ENCODE measurements at regions not wholly inside any gene's neighbourhood (a gene's known extent, or its start where the extent isn't known, plus 50 kb on each side); places are given as distances from the start of the nearest gene placed in this dataset.
"Not testable (repeated sequence)": the region's sequence is repeated elsewhere in the genome, so short reads cannot be mapped to it uniquely, and the experiment has no call there.

GRCh38 chr7:67610897-67611296 lies 614.3 kb downstream of the TYW1 start:
- Mint-ChIP-seq H3K36me3 (ENCODE audit: insufficient read depth in 2 of 2) (peaks cover 0 to 1% of the 10 kb centered on the region in 2 donors), H3K9me3 (peaks cover 3 to 11% of the 10 kb centered on the region in 2 donors), H3K27ac (no peak overlapping the region), H3K4me3 (no peak overlapping the region), H3K4me1 (ENCODE audit: low read depth) (no peaks in the 10 kb centered on the region), H3K27me3 (ENCODE audit: low read depth) (no peaks in the 10 kb centered on the region)
- DNase-seq: no peak
- no peak for ATAC-seq (replicated peaks in 1 of 2)

GRCh38 chr7:67614843-67615242 lies 618.2 kb downstream of the TYW1 start:
- Mint-ChIP-seq H3K27me3 (ENCODE audit: low read depth) (peaks cover 2% of the 10 kb centered on the region), H3K4me1 (ENCODE audit: low read depth) (no peaks in the 10 kb centered on the region), H3K27ac (no peak overlapping the region), H3K9me3 (peaks cover 3 to 9% of the 10 kb centered on the region in 2 donors), H3K4me3 (no peak overlapping the region), H3K36me3 (ENCODE audit: insufficient read depth in 2 of 2) (peaks cover 0 to 1% of the 10 kb centered on the region in 2 donors)
- no peak for ATAC-seq (replicated peaks in 1 of 2)
- DNase-seq: no peak

GRCh38 chr7:67616517-67616916 lies 619.9 kb downstream of the TYW1 start:
- H3K4me3 Mint-ChIP-seq: no peak overlapping the region

GRCh38 chr7:67618556-67619162 lies 622.0 kb downstream of the TYW1 start:
- H3K36me3 Mint-ChIP-seq (ENCODE audit: insufficient read depth in 2 of 2): no peaks in the 10 kb centered on the region
- H3K4me3 Mint-ChIP-seq: no peak overlapping the region
- ATAC-seq (replicated peaks in 1 of 2): no peak

More at GRCh38 chr7:67616517-67616916, 619.9 kb downstream of the TYW1 start:
- no peak for ATAC-seq (replicated peaks in 1 of 2)
- Mint-ChIP-seq H3K27me3 (ENCODE audit: low read depth) (peaks cover 7% of the 10 kb centered on the region), H3K9me3 (peaks cover 3 to 9% of the 10 kb centered on the region in 2 donors), H3K4me1 (ENCODE audit: low read depth) (no peaks in the 10 kb centered on the region), H3K36me3 (ENCODE audit: insufficient read depth in 2 of 2) (peaks cover 0 to 1% of the 10 kb centered on the region in 2 donors), H3K27ac (no peak overlapping the region)
- DNase-seq: no peak

GRCh38 chr7:67619175-67619574 lies 622.5 kb downstream of the TYW1 start:
- Mint-ChIP-seq H3K4me3 (no peak overlapping the region), H3K4me1 (ENCODE audit: low read depth) (no peaks in the 10 kb centered on the region), H3K36me3 (ENCODE audit: insufficient read depth in 2 of 2) (no peaks in the 10 kb centered on the region), H3K27ac (no peak overlapping the region), H3K27me3 (ENCODE audit: low read depth) (peaks cover 7% of the 10 kb centered on the region), H3K9me3 (no peaks in the 10 kb centered on the region)
- ATAC-seq (replicated peaks in 1 of 2): no peak
- DNase-seq: no peak

More at GRCh38 chr7:67618556-67619162, 622.0 kb downstream of the TYW1 start:
- H3K4me1 Mint-ChIP-seq (ENCODE audit: low read depth): no peaks in the 10 kb centered on the region
- H3K27ac Mint-ChIP-seq: no peak overlapping the region
- DNase-seq: no peak
- peaks cover 7% of the 10 kb centered on the region for H3K27me3 Mint-ChIP-seq (ENCODE audit: low read depth)
- peaks cover 0 to 2% of the 10 kb centered on the region in 2 donors for H3K9me3 Mint-ChIP-seq

GRCh38 chr7:67620216-67620933 lies 623.7 kb downstream of the TYW1 start:
- Mint-ChIP-seq H3K9me3 (no peaks in the 10 kb centered on the region), H3K4me1 (ENCODE audit: low read depth) (peaks cover 3% of the 10 kb centered on the region), H3K27ac (no peak overlapping the region), H3K27me3 (ENCODE audit: low read depth) (peaks cover 7% of the 10 kb centered on the region), H3K4me3 (no peak overlapping the region), H3K36me3 (ENCODE audit: insufficient read depth in 2 of 2) (no peaks in the 10 kb centered on the region)
- DNase-seq (no peak), ATAC-seq (replicated peaks in 1 of 2) (no peak)

- Mint-ChIP-seq H3K9me3 (no peaks in the 10 kb centered on the region), H3K27me3 (ENCODE audit: low read depth) (peaks cover 7% of the 10 kb centered on the region), H3K27ac (no peak overlapping the region), H3K4me3 (no peak overlapping the region), H3K4me1 (ENCODE audit: low read depth) (peaks cover 7% of the 10 kb centered on the region), H3K36me3 (ENCODE audit: insufficient read depth in 2 of 2) (no peaks in the 10 kb centered on the region)
- DNase-seq (no peak), ATAC-seq (replicated peaks in 1 of 2) (no peak)
Observed at GRCh38 chr7:67621704-67622103, 625.1 kb downstream of the TYW1 start.

GRCh38 chr7:67625257-67625737 lies 628.7 kb downstream of the TYW1 start:
- Mint-ChIP-seq H3K4me3 (no peak overlapping the region), H3K27ac (no peak overlapping the region), H3K27me3 (ENCODE audit: low read depth) (no peaks in the 10 kb centered on the region), H3K36me3 (ENCODE audit: insufficient read depth in 2 of 2) (no peaks in the 10 kb centered on the region), H3K4me1 (ENCODE audit: low read depth) (peaks cover 7% of the 10 kb centered on the region), H3K9me3 (no peaks in the 10 kb centered on the region)
- ATAC-seq (replicated peaks in 1 of 2) (no peak), DNase-seq (peak; percentile 27 to 31)

GRCh38 chr7:67631476-67631875 lies 634.8 kb downstream of the TYW1 start:
- Mint-ChIP-seq H3K9me3 (peaks cover 3 to 5% of the 10 kb centered on the region in 2 donors), H3K36me3 (ENCODE audit: insufficient read depth in 2 of 2) (peaks cover 0 to 1% of the 10 kb centered on the region in 2 donors), H3K4me1 (ENCODE audit: low read depth) (no peaks in the 10 kb centered on the region), H3K4me3 (no peak overlapping the region), H3K27ac (no peak overlapping the region), H3K27me3 (ENCODE audit: low read depth) (no peaks in the 10 kb centered on the region)
- DNase-seq: no peak
- ATAC-seq (replicated peaks in 1 of 2): no peak

GRCh38 chr7:67635271-67635670 lies 638.6 kb downstream of the TYW1 start:
- no peak overlapping the region for H3K4me3 Mint-ChIP-seq
- no peaks in the 10 kb centered on the region for H3K27me3 Mint-ChIP-seq (ENCODE audit: low read depth)
- peaks cover 3 to 5% of the 10 kb centered on the region in 2 donors for H3K9me3 Mint-ChIP-seq
- DNase-seq (no peak), ATAC-seq (replicated peaks in 1 of 2) (no peak)
- H3K27ac Mint-ChIP-seq: no peak overlapping the region
- H3K36me3 Mint-ChIP-seq (ENCODE audit: insufficient read depth in 2 of 2): peaks cover 1 to 3% of the 10 kb centered on the region in 2 donors
- H3K4me1 Mint-ChIP-seq (ENCODE audit: low read depth): no peaks in the 10 kb centered on the region

- no peaks in the 10 kb centered on the region for H3K27me3 Mint-ChIP-seq (ENCODE audit: low read depth)
- peaks cover 1 to 3% of the 10 kb centered on the region in 2 donors for H3K36me3 Mint-ChIP-seq (ENCODE audit: insufficient read depth in 2 of 2)
- no peaks in the 10 kb centered on the region for H3K4me1 Mint-ChIP-seq (ENCODE audit: low read depth)
- DNase-seq (no peak), ATAC-seq (replicated peaks in 1 of 2) (no peak)
- H3K4me3 Mint-ChIP-seq: no peak overlapping the region
- H3K27ac Mint-ChIP-seq: no peak overlapping the region
- H3K9me3 Mint-ChIP-seq: peaks cover 3 to 5% of the 10 kb centered on the region in 2 donors
Observed at GRCh38 chr7:67636348-67637022, 639.9 kb downstream of the TYW1 start.

- H3K27me3 Mint-ChIP-seq (ENCODE audit: low read depth): no peaks in the 10 kb centered on the region
- ATAC-seq (replicated peaks in 1 of 2) (no peak), DNase-seq (no peak)
- peaks cover 1 to 3% of the 10 kb centered on the region in 2 donors for H3K36me3 Mint-ChIP-seq (ENCODE audit: insufficient read depth in 2 of 2)
- H3K4me3 Mint-ChIP-seq: no peak overlapping the region
- peaks cover 3 to 5% of the 10 kb centered on the region in 2 donors for H3K9me3 Mint-ChIP-seq
- H3K27ac Mint-ChIP-seq: no peak overlapping the region
- H3K4me1 Mint-ChIP-seq (ENCODE audit: low read depth): no peaks in the 10 kb centered on the region
Observed at GRCh38 chr7:67637023-67637358, 640.4 kb downstream of the TYW1 start.

- ATAC-seq (replicated peaks in 1 of 2): not testable (repeated sequence)
Observed at GRCh38 chr7:67642542-67642941, 645.9 kb downstream of the TYW1 start.

More at GRCh38 chr7:67642542-67642941, 645.9 kb downstream of the TYW1 start:
- H3K4me3 Mint-ChIP-seq; H3K36me3 Mint-ChIP-seq (ENCODE audit: insufficient read depth in 2 of 2); H3K9me3 Mint-ChIP-seq; H3K27ac Mint-ChIP-seq; H3K4me1 Mint-ChIP-seq (ENCODE audit: low read depth); H3K27me3 Mint-ChIP-seq (ENCODE audit: low read depth); DNase-seq: not testable (repeated sequence)

Data from activated T-cell treated with anti-CD3 and anti-CD28 coated beads, Interleukin-2, amount 50 U/mL, for 72 hours (primary cell).